ENCODE measurements at regions not wholly inside any gene's neighbourhood (a gene's known extent, or its start where the extent isn't known, plus 50 kb on each side); places are given as distances from the start of the nearest gene placed in this dataset.
"Not testable (repeated sequence)": the region's sequence is repeated elsewhere in the genome, so short reads cannot be mapped to it uniquely, and the experiment has no call there.

DNA sequence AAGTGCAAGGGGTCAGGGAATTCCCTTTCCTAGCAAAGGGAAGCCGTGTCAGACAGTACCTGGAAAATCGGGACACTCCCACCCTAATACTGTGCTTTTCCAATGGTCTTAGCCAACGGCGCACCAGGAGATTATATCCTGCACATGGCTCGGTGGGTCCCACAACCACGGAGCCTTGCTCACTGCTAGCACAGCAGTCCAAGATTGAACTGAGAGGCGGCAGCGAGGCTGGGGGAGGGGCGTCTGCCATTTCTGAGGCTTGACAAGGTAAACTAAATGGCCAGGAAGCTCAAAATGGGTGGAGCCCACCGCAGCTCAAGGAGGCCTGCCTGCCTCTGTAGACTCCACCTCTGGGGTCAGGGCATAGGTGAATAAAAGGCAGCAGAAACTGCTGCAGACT is 76.5 kb upstream of the LINC00632 start:
- H3K27ac ChIP-seq; H3K4me3 ChIP-seq; H3K4me1 ChIP-seq (replicated peaks in 1 of 2); ATAC-seq (replicated peaks in 6 of 8); in situ Hi-C loops (cut with MboI; ENCODE audit: low pct_unique_long_range_greater_than_20kb in 2 of 9, low sequenced_read_pairs in 9 of 9, unreplicated experiment in 9 of 9): not testable (repeated sequence)
- 53 to 100% (median 55%) methylated on average over 2 to 6 of the region's 10 CpGs; no CpG with 5 or more reads in 7 of the 10 experiments for WGBS, 10 experiments

DNA sequence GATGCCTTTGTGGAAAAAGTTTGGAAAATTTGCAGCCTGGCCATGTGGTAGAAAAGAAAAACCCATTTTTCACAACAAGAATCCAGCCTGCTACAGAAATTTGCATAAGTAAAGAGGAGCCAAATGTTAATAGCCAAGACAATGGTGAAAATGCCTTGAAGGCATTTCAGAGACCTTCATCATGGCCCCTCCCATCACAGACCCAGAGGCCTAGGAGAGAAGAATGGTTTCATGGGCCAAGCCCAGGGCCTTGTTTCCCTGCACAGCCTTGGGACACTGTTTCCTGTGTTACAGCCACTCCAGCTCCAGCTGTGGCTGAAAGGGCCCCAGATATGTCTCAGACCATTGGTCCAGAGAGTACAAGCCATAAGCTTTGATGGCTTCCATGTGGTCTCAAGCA is 101.4 kb upstream of the LINC00632 start:
- ATAC-seq (replicated peaks in 6 of 8): no peak
- in situ Hi-C loops (cut with MboI; ENCODE audit: low pct_unique_long_range_greater_than_20kb in 2 of 9, low sequenced_read_pairs in 9 of 9, unreplicated experiment in 9 of 9): no loop called here
- H3K4me3 ChIP-seq: no peak overlapping the region

DNA sequence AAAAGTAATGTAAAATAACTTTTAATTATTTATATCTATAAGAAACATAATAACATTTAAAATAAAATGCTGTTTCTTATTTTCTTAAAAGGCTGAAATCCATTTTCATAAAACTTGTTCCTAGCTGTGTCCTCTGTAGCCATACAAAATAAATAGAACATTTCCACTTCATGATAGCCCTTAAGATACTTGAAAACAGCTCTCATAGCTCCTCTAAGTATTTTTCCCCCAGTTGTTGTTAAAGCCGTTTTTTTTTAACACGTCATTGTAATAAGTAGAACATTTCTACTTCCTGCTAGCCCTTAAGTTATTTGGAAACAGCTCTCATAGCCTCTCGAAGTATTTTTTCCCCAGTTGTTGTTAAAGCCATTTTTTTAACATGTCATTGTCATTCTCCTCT is 97.3 kb upstream of the SOX3 start:
- Histone ChIP-seq H3K4me3 (no peak overlapping the region), H3K4me1 (replicated peaks in 1 of 2) (no peaks in the 10 kb centered on the region), H3K27ac (no peak overlapping the region)
- in situ Hi-C loops (cut with MboI; ENCODE audit: low pct_unique_long_range_greater_than_20kb in 2 of 9, low sequenced_read_pairs in 9 of 9, unreplicated experiment in 9 of 9): no loop called here
- WGBS, 10 experiments: 0 to 100% (median 57%) methylated on average over 1 to 3 of the region's 3 CpGs; no CpG with 5 or more reads in 3 of the 10 experiments
- ATAC-seq (replicated peaks in 6 of 8): no peak

More for the DNA sequence above, 101.4 kb upstream of the LINC00632 start:
- no peak overlapping the region for H3K27ac ChIP-seq
- H3K4me1 ChIP-seq (replicated peaks in 1 of 2): no peaks in the 10 kb centered on the region

DNA sequence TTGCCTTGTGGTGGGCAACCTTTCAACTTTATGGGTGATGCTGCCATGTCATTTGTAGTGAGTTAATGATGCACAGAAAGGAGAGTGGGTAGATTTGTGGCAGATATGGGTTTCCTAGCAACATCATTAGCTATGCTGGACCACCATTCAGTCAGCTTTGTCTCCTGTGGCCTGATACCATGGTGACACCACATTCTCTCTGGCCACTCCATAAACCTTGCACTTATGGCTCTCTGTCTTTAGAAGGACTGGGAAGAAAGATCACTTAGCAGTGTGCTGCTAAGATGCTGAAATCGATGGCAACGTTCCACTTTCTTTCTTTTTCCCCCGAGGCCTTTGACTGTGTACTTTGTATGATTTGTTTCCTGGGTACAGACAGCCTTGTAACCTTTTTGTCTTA is 95.0 kb upstream of the SOX3 start:
- peak in 2 of 8 experiments; percentile 51 to 78 for ATAC-seq (replicated peaks in 6 of 8)
- in situ Hi-C loops (cut with MboI; ENCODE audit: low pct_unique_long_range_greater_than_20kb in 2 of 9, low sequenced_read_pairs in 9 of 9, unreplicated experiment in 9 of 9): no loop called here
- no peaks in the 10 kb centered on the region for H3K4me1 ChIP-seq (replicated peaks in 1 of 2)
- no peak overlapping the region for H3K27ac ChIP-seq
- WGBS, 10 experiments: 0 to 60% (median 30%) methylated on average over 1 of the region's 3 CpGs; no CpG with 5 or more reads in 6 of the 10 experiments
- no peak overlapping the region for H3K4me3 ChIP-seq

DNA sequence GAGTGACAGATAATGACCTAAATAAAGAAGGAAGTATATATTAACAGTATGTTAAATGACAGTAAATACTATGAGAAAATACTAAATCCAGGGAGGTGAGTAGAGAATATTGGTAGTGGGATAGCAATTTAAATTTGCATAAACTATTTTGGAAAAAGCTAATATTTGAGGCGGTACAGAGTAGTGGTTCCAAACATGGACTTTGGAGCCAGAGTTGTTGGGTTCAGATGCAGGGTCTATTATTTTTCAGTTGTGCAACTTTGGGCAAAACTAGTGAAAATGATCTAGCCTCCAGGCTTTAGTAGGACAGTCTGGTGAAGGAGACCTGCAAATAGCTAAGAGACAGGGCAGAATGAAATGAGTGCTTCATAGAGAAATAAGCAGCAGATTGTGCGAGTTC is 84.8 kb upstream of the SOX3 start:
- in situ Hi-C loops (cut with MboI; ENCODE audit: low pct_unique_long_range_greater_than_20kb in 2 of 9, low sequenced_read_pairs in 9 of 9, unreplicated experiment in 9 of 9): no loop called here
- WGBS, 10 experiments: 29 to 77% (median 40%) methylated on average over 1 to 2 of the region's 2 CpGs; no CpG with 5 or more reads in 7 of the 10 experiments

DNA sequence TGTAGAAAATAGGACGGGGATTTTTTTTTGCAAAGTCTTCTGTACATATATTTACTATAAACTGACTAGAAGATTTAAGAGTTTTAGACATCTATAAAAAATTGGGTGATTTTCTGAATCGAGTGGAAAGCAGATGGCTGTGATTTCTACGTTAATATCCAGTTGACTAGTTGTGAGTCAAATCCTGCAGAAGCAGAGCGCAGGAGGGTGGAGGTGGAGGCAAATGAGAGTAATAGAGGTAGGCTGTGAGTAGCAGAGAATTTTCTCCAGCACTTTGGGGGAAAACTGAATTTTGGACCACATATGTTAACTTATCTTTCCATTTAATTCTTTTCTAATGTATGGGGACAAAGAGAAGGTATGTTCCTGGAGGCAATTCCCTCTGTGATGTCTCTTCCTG is 82.1 kb upstream of the SOX3 start:
- H3K4me3 ChIP-seq: no peak overlapping the region
- H3K27ac ChIP-seq: no peak overlapping the region
- in situ Hi-C loops (cut with MboI; ENCODE audit: low pct_unique_long_range_greater_than_20kb in 2 of 9, low sequenced_read_pairs in 9 of 9, unreplicated experiment in 9 of 9): no loop called here
- no peak for ATAC-seq (replicated peaks in 6 of 8)
- H3K4me1 ChIP-seq (replicated peaks in 1 of 2): no peaks in the 10 kb centered on the region
- 0 to 90% (median 31%) methylated on average over 2 to 3 of the region's 4 CpGs; no CpG with 5 or more reads in 5 of the 10 experiments for WGBS, 10 experiments

More for the DNA sequence above, 84.8 kb upstream of the SOX3 start:
- ATAC-seq (replicated peaks in 6 of 8): no peak
- H3K4me1 ChIP-seq (replicated peaks in 1 of 2): no peaks in the 10 kb centered on the region
- no peak overlapping the region for H3K4me3 ChIP-seq
- H3K27ac ChIP-seq: no peak overlapping the region

DNA sequence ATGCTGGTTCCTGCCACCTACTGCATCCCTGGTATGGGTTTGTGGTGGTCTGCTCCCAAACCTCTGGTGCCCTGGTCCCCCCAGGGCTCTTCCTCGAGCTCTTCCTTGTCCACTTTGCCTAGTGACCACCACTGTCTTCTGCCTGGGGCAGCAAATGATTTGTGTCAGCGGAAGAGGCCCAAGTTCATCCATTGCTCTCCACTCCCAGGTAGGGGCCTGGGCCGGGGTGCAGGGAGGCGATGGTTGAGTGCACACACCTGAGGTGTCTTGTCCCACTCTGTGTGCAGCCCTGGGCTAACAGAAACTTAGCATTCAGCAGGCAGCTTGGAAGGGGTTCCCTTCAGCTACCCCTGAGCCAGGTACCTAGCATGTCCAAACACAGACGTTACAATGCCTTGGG is 75.6 kb upstream of the SOX3 start:
- Histone ChIP-seq H3K4me3 (no peak overlapping the region), H3K4me1 (replicated peaks in 1 of 2) (no peaks in the 10 kb centered on the region), H3K27ac (no peak overlapping the region)
- in situ Hi-C loops (cut with MboI; ENCODE audit: low pct_unique_long_range_greater_than_20kb in 2 of 9, low sequenced_read_pairs in 9 of 9, unreplicated experiment in 9 of 9): no loop called here
- WGBS, 10 experiments: 64 to 100% methylated on average over 1 to 3 of the region's 5 CpGs; no CpG with 5 or more reads in 8 of the 10 experiments
- ATAC-seq (replicated peaks in 6 of 8): no peak

DNA sequence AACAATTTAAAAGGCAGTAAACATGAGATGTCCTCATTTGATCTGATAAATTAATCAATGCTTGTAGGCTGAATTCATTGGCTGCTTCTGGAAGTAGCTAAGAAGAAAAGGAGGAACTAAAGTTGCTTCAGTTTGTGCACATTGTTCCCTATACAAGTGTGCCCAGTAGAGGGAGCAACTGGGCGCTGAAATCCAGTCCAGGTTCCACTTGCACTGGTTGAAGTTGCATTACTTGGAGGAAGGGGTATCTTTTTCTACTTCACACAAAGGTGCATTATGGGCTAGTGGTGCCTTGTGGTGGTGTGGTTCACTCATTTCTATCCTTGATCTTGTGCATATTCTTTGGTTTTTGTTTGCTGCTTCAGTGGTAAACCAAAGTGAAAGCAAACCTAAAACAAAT is 67.9 kb upstream of the SOX3 start:
- in situ Hi-C loops (cut with MboI; ENCODE audit: low pct_unique_long_range_greater_than_20kb in 2 of 9, low sequenced_read_pairs in 9 of 9, unreplicated experiment in 9 of 9): no loop called here
- Histone ChIP-seq H3K27ac (no peak overlapping the region), H3K4me1 (replicated peaks in 1 of 2) (no peaks in the 10 kb centered on the region), H3K4me3 (no peak overlapping the region)
- WGBS, 10 experiments: 0% methylated on average over 1 of the region's 1 CpG; no CpG with 5 or more reads in 9 of the 10 experiments
- ATAC-seq (replicated peaks in 6 of 8): peak in 4 of 8 experiments; percentile 48 to 72 (median 60)

DNA sequence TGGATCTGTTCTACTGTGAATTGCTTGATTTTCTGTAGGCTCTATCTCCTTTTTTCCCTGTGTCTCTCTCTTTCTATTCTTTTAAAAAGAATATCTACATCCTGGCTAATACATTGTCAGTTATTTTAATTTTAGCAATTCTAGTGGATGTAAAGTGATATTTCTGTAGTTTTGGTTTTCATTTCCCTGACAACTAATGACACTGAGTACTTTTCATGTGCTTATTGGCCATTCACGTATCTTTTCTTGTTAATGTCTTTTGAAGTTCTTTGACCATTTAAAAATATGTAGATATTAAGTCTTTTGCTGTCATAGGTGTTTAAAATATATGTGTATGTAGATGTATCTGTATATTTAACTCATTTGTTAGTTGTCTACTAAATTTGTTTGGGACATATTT is 59.0 kb upstream of the SOX3 start:
- ATAC-seq (replicated peaks in 6 of 8): no peak
- no peak overlapping the region for H3K4me3 ChIP-seq
- whole genome bisulfite sequencing, 10 experiments: 17 to 100% (median 71%) methylated on average over 1 of the region's 1 CpG; no CpG with 5 or more reads in 5 of the 10 experiments
- in situ Hi-C loops (cut with MboI; ENCODE audit: low pct_unique_long_range_greater_than_20kb in 2 of 9, low sequenced_read_pairs in 9 of 9, unreplicated experiment in 9 of 9): no loop called here
- H3K4me1 ChIP-seq (replicated peaks in 1 of 2): no peaks in the 10 kb centered on the region
- H3K27ac ChIP-seq: no peak overlapping the region
